ENCODE measurements at regions not wholly inside any gene's neighbourhood (a gene's known extent, or its start where the extent isn't known, plus 50 kb on each side); places are given as distances from the start of the nearest gene placed in this dataset.
A peak's percentile ranks its signal among the peaks of the same experiment; 100 is the strongest.

GRCh38 chr17:6328279-6328678 lies 106.6 kb downstream of the AIPL1 start:
- DNase-seq (ENCODE audit: low read depth, low spot score) (no peak), FAIRE-seq (no peak), ATAC-seq (no peak)
- RAD21 ChIA-PET (ENCODE audit: unreplicated experiment) = no interaction called here
- no peaks in the 10 kb centered on the region for H3K79me2 ChIP-seq (ENCODE audit: control insufficient read depth, insufficient read depth, low read length)
- intact Hi-C loops (cut with micrococcal nuclease; ENCODE audit: unreplicated experiment) = no loop called here
- in situ Hi-C loops (cut with MboI) = no loop called here
- no peak overlapping the region for H3K4me2 ChIP-seq (ENCODE audit: control insufficient read depth, insufficient read depth)
- no peaks in the 10 kb centered on the region for H4K20me1 ChIP-seq (ENCODE audit: control insufficient read depth, insufficient read depth)
- H3K9ac ChIP-seq (ENCODE audit: control insufficient read depth, insufficient read depth, low read length) = no peak overlapping the region
- POLR2A ChIA-PET = no interaction called here
- H3K36me3 ChIP-seq (ENCODE audit: control insufficient read depth in 2 of 2, insufficient read depth in 2 of 2, low read length in 1 of 2) = no peaks in the 10 kb centered on the region
- H3K4me1 ChIP-seq (ENCODE audit: control insufficient read depth, insufficient read depth, low read length) = no peaks in the 10 kb centered on the region
- H3K27me3 ChIP-seq (replicated peaks in 1 of 2; ENCODE audit: control insufficient read depth in 2 of 2, insufficient read depth in 2 of 2, low read length in 1 of 2) = peaks cover 0 to 3% of the 10 kb centered on the region in 2 experiments; a peak in 1 of 4 replicates
- CTCF ChIA-PET = no interaction called here
- no peak overlapping the region for H3K4me3 ChIP-seq
- BruUV-seq (replicated peaks) = no TSS peak
- SMC1A ChIA-PET (ENCODE audit: uncharacterized antibody, unreplicated experiment) = no interaction called here
- no peaks in the 10 kb centered on the region for H3K9me3 ChIP-seq (replicated peaks; ENCODE audit: control insufficient read depth, insufficient read depth, low read length)
- H2AFZ ChIP-seq (ENCODE audit: control insufficient read depth, low read depth, low read length) = no peak overlapping the region
- H3K27ac ChIP-seq (ENCODE audit: control insufficient read depth, insufficient read depth) = no peak overlapping the region
- WGBS (ENCODE audit: insufficient coverage, insufficient replicate concordance, low lambda C conversion rate, missing lambda C conversion rate) = 22% methylated on average over 4 of the region's 4 CpGs
- TF ChIP-seq BMI1 (IDR thresholded peaks at IDR 0.05; ENCODE audit: borderline replicate concordance) (no peak), ZNF217 (IDR thresholded peaks at IDR 0.05) (no peak), BCLAF1 (IDR thresholded peaks at IDR 0.05) (no peak), JUND (IDR thresholded peaks at IDR 0.05; ENCODE audit: low read depth, low read length) (no peak), SIX5 (IDR thresholded peaks at IDR 0.05; ENCODE audit: low read depth, low read length, severe bottlenecking) (peak; percentile 29), ATF3 (IDR thresholded peaks at IDR 0.05; ENCODE audit: borderline replicate concordance, extremely low read depth, low read depth, low read length) (0 out of 2 replicates have a peak, but pooled peaks have one; percentile 17), ZBTB11 (CRISPR knock-in tag; IDR thresholded peaks at IDR 0.05) (no peak), ZNF207 (IDR thresholded peaks at IDR 0.05; ENCODE audit: borderline replicate concordance) (no peak), RUNX3 (IDR thresholded peaks at IDR 0.05; ENCODE audit: low read length) (0 out of 2 replicates have a peak, but pooled peaks have one; percentile 36), RB1 (IDR thresholded peaks at IDR 0.05; ENCODE audit: borderline replicate concordance) (no peak), RAD21 (IDR thresholded peaks at IDR 0.05; ENCODE audit: insufficient read depth, low read depth, low read length) (no peak), SRF (IDR thresholded peaks at IDR 0.05; ENCODE audit: low read depth in 2 of 2, low read length in 2 of 2) (no peak), E4F1 (IDR thresholded peaks at IDR 0.05; ENCODE audit: borderline replicate concordance, partially characterized antibody) (no peak), CHD2 (IDR thresholded peaks at IDR 0.05; ENCODE audit: borderline replicate concordance, low read depth, low read length) (no peak), CREM (IDR thresholded peaks at IDR 0.05; ENCODE audit: low read depth) (no peak), SP1 (IDR thresholded peaks at IDR 0.05; ENCODE audit: low read depth, low read length) (no peak), HDAC6 (IDR thresholded peaks at IDR 0.05; ENCODE audit: unreplicated experiment) (no peak)
